ENCODE measurements at regions not wholly inside any gene's neighbourhood (a gene's known extent, or its start where the extent isn't known, plus 50 kb on each side); places are given as distances from the start of the nearest gene placed in this dataset.
"Not testable (repeated sequence)": the region's sequence is repeated elsewhere in the genome, so short reads cannot be mapped to it uniquely, and the experiment has no call there.

DNA sequence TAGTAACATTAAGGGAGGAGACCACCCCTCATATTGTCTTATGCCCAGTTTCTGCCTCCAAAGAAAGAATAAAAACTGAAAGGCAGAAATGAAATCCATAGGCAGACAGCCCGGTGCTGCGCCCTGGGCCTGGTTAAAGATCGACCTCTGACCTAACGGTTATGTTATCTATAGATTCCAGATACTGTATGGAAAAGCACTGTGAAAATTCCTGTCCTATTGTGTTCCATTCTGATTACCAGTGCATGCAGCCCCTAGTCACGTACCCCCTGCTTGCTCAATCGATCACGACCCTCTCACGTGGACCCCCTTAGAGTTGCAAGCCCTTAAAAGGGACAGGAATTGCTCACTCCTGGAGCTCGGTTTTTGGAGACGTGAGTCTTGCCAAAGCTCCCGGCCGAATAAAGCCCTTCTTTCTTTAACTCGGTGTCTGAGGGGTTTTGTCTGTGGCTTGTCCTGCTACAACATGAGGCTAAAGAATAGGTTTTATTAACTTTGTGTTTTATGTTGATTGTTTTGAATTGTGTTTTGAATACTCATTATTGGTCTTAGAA lies 121.4 kb upstream of the XIRP2 start:
- TF ChIP-seq, protein P1, sequence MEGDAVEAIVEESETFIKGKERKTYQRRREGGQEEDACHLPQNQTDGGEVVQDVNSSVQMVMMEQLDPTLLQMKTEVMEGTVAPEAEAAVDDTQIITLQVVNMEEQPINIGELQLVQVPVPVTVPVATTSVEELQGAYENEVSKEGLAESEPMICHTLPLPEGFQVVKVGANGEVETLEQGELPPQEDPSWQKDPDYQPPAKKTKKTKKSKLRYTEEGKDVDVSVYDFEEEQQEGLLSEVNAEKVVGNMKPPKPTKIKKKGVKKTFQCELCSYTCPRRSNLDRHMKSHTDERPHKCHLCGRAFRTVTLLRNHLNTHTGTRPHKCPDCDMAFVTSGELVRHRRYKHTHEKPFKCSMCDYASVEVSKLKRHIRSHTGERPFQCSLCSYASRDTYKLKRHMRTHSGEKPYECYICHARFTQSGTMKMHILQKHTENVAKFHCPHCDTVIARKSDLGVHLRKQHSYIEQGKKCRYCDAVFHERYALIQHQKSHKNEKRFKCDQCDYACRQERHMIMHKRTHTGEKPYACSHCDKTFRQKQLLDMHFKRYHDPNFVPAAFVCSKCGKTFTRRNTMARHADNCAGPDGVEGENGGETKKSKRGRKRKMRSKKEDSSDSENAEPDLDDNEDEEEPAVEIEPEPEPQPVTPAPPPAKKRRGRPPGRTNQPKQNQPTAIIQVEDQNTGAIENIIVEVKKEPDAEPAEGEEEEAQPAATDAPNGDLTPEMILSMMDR (IDR thresholded peaks at IDR 0.05; ENCODE audit: insufficient read depth, low read depth, low read length), result not testable (repeated sequence)
- not testable (repeated sequence) for TF ChIP-seq EZH2 (IDR thresholded peaks at IDR 0.05; ENCODE audit: insufficient read depth, low read length)
